Activated CD8-positive, alpha-beta T cell treated with anti-CD3 and anti-CD28 coated beads for 36 hours (primary cell): ENCODE measurements at regions not wholly inside any gene's neighbourhood (a gene's known extent, or its start where the extent isn't known, plus 50 kb on each side); places are given as distances from the start of the nearest gene placed in this dataset.

ENCODE experiments used
- ATAC-seq: fragments of 200-7000 bp; cut with Tn5 transposase; one replicate; pipeline ENCODE4 v1.10.0; 2021; ENCODE audit warnings: mild to moderate bottlenecking, moderate library complexity
- CTCF ChIA-PET: fragments of 350-600 bp; sonication (Branson Sonifier 250); formaldehyde crosslinking; loops from one replicate; lab custom pipeline; 2021; ENCODE audit warnings: antibody characterized with exemption; lab: Charles Lee
- POLR2A ChIA-PET: fragments of 350-600 bp; sonication (Branson Sonifier 250); formaldehyde crosslinking; loops from one replicate; lab custom pipeline; 2021; ENCODE audit warnings: antibody characterized with exemption; lab: Charles Lee
- DNase-seq: peaks from one replicate; pipeline ENCODE4 v3.0.0-alpha.2; 2020
- H3K27ac Mint-ChIP-seq: one replicate; pipeline ENCODE4 v1.8.0; 2021; ENCODE audit warnings: mild to moderate bottlenecking, mixed read lengths
- H3K27me3 Mint-ChIP-seq: one replicate; pipeline ENCODE4 v1.8.0; 2021; ENCODE audit warnings: mixed read lengths
- H3K36me3 Mint-ChIP-seq: one replicate; pipeline ENCODE4 v1.8.0; 2021; ENCODE audit warnings: low read depth, mixed read lengths
- H3K4me1 Mint-ChIP-seq: one replicate; pipeline ENCODE4 v1.8.0; 2021; ENCODE audit warnings: low read depth, mixed read lengths
- H3K4me3 Mint-ChIP-seq: one replicate; pipeline ENCODE4 v1.8.0; 2021; ENCODE audit warnings: mild to moderate bottlenecking, moderate library complexity, mixed read lengths
- H3K9me3 Mint-ChIP-seq: one replicate; pipeline ENCODE4 v1.8.0; 2021; ENCODE audit warnings: mixed read lengths
- CTCF ChIP-seq: fragments of 200-600 bp; IDR thresholded peaks from one replicate; pipeline ENCODE4 v1.8.0; 2022; ENCODE audit warnings: antibody characterized with exemption, mild to moderate bottlenecking
- intact Hi-C: fragments of 100-400 bp; cut with micrococcal nuclease; formaldehyde crosslinking; loops from one replicate; pipeline ENCODE4 v1.10.0; 2022

GRCh38 chr15:91461377-91461776, 361.3 kb downstream of the SV2B start:
- POLR2A ChIA-PET, result no interaction called here
- no peaks in the 10 kb centered on the region for H3K9me3 Mint-ChIP-seq
- intact Hi-C loops, result no loop called here
- DNase-seq (no peak), ATAC-seq (no peak)
- no peak for TF ChIP-seq CTCF
- H3K27me3 Mint-ChIP-seq, result peaks cover 2% of the 10 kb centered on the region
- H3K4me3 Mint-ChIP-seq, result no peak overlapping the region
- H3K36me3 Mint-ChIP-seq, result no peaks in the 10 kb centered on the region
- CTCF ChIA-PET, result no interaction called here
- no peaks in the 10 kb centered on the region for H3K4me1 Mint-ChIP-seq
- H3K27ac Mint-ChIP-seq, result no peak overlapping the region

GRCh38 chr15:91465086-91465485, 365.0 kb downstream of the SV2B start:
- peaks cover 11% of the 10 kb centered on the region for H3K4me1 Mint-ChIP-seq
- no peaks in the 10 kb centered on the region for H3K36me3 Mint-ChIP-seq
- ATAC-seq (no peak), DNase-seq (no peak)
- POLR2A ChIA-PET, result no interaction called here
- no peaks in the 10 kb centered on the region for H3K9me3 Mint-ChIP-seq
- intact Hi-C loops, result no loop called here
- no peak overlapping the region for H3K27ac Mint-ChIP-seq
- CTCF ChIA-PET, result no interaction called here
- no peak overlapping the region for H3K4me3 Mint-ChIP-seq
- H3K27me3 Mint-ChIP-seq, result peaks cover 3% of the 10 kb centered on the region
- TF ChIP-seq CTCF, result no peak

GRCh38 chr15:91465696-91466095, 365.6 kb downstream of the SV2B start:
- Mint-ChIP-seq H3K36me3 (no peaks in the 10 kb centered on the region), H3K27ac (no peak overlapping the region), H3K4me1 (peaks cover 17% of the 10 kb centered on the region), H3K9me3 (no peaks in the 10 kb centered on the region), H3K4me3 (no peak overlapping the region), H3K27me3 (peaks cover 6% of the 10 kb centered on the region)
- no peak for DNase-seq
- TF ChIP-seq CTCF, result no peak
- POLR2A ChIA-PET, result no interaction called here
- ATAC-seq, result no peak
- CTCF ChIA-PET, result no interaction called here
- intact Hi-C loops, result no loop called here

- intact Hi-C loops, result no loop called here
- H3K4me1 Mint-ChIP-seq, result peaks cover 38% of the 10 kb centered on the region
These were observed 369.0 kb downstream of the SV2B start for GRCh38 chr15:91468871-91469580.

More at GRCh38 chr15:91468871-91469580, 369.0 kb downstream of the SV2B start:
- DNase-seq (peak; percentile 27), ATAC-seq (no peak)
- POLR2A ChIA-PET, result interaction anchor here (0.6 to 1.3 kb wide), 2 partner anchors 11 to 553 kb away, joined by 3 read pairs; no protein-coding TSS in a partner anchor
- Mint-ChIP-seq H3K9me3 (peaks cover 4% of the 10 kb centered on the region), H3K27ac (peak overlapping the region; percentile 82), H3K36me3 (no peaks in the 10 kb centered on the region), H3K27me3 (peaks cover 5% of the 10 kb centered on the region), H3K4me3 (peak overlapping the region; percentile 12)
- TF ChIP-seq CTCF, result no peak
- CTCF ChIA-PET, result interaction anchor here (1.3 kb wide), 1 partner anchor 116 kb away, joined by 3 read pairs; no protein-coding TSS in a partner anchor
